Esophagus squamous epithelium (tissue), 4 donors: ENCODE measurements at regions not wholly inside any gene's neighbourhood (a gene's known extent, or its start where the extent isn't known, plus 50 kb on each side); places are given as distances from the start of the nearest gene placed in this dataset.
"Not testable (repeated sequence)": the region's sequence is repeated elsewhere in the genome, so short reads cannot be mapped to it uniquely, and the experiment has no call there.

ENCODE experiments used
- CTCF ChIP-seq, 6 experiments: fragments of 450-650 bp in 4 of 6; fragments of 200-600 bp in 2 of 6; sonication (generic) in 2 of 6; IDR thresholded peaks; one replicate each; pipeline ENCODE4 v1.5.1; 2016 to 2019; ENCODE audit warnings: antibody characterized with exemption in 6 of 6, mild to moderate bottlenecking in 4 of 6, moderate library complexity in 4 of 6
- POLR2A ChIP-seq, 4 donors: fragments of 450-650 bp; IDR thresholded peaks; one replicate each; pipeline ENCODE4 v1.6.1; 2017; ENCODE audit warnings: antibody characterized with exemption in 4 of 4, mild to moderate bottlenecking in 4 of 4, moderate library complexity in 3 of 4

GRCh38 chr6:57901445-57901844, 584.0 kb downstream of the PRIM2 start:
- not testable (repeated sequence) for TF ChIP-seq CTCF, POLR2A (IDR thresholded peaks at IDR 0.05)
